ENCODE measurements at regions not wholly inside any gene's neighbourhood (a gene's known extent, or its start where the extent isn't known, plus 50 kb on each side); places are given as distances from the start of the nearest gene placed in this dataset.

GRCh38 chrX:124984140-124984813 lies 335.4 kb upstream of the TEX13C start:
- no peak for TF ChIP-seq ZFP30 (CRISPR knock-in tag; IDR thresholded peaks at IDR 0.05)
- no peak for TF ChIP-seq ZNF70 (CRISPR knock-in tag; IDR thresholded peaks at IDR 0.05)
- TF ChIP-seq ARNTL (CRISPR knock-in tag; IDR thresholded peaks at IDR 0.05; ENCODE audit: borderline replicate concordance, low read depth): no peak
- no peak for TF ChIP-seq SNAI2 (CRISPR knock-in tag; IDR thresholded peaks at IDR 0.05)
- no peak for TF ChIP-seq ZFP3 (CRISPR knock-in tag; IDR thresholded peaks at IDR 0.05)
- TF ChIP-seq OSR1 (CRISPR knock-in tag; IDR thresholded peaks at IDR 0.05): no peak
- no peak for TF ChIP-seq ZNF565 (CRISPR knock-in tag; conservative IDR thresholded peaks at IDR 0.05; ENCODE audit: low read depth)
- no peak for TF ChIP-seq ISL1 (CRISPR knock-in tag; IDR thresholded peaks at IDR 0.05)
- no peak for TF ChIP-seq BACH2 (CRISPR knock-in tag; IDR thresholded peaks at IDR 0.05; ENCODE audit: borderline replicate concordance)
- no peak for TF ChIP-seq ZNF8 (CRISPR knock-in tag; IDR thresholded peaks at IDR 0.05)
- no peak for ATAC-seq

- no peak for ATAC-seq
- TF ChIP-seq GLIS3 (CRISPR knock-in tag; IDR thresholded peaks at IDR 0.05) (no peak), OSR1 (CRISPR knock-in tag; IDR thresholded peaks at IDR 0.05) (no peak), ISL1 (CRISPR knock-in tag; IDR thresholded peaks at IDR 0.05) (no peak), ESRRG (CRISPR knock-in tag; IDR thresholded peaks at IDR 0.05) (no peak), PATZ1 (CRISPR knock-in tag; IDR thresholded peaks at IDR 0.05; ENCODE audit: borderline replicate concordance) (no peak), CSDC2 (CRISPR knock-in tag; IDR thresholded peaks at IDR 0.05) (no peak), SNAI2 (CRISPR knock-in tag; IDR thresholded peaks at IDR 0.05) (no peak), POU6F1 (CRISPR knock-in tag; IDR thresholded peaks at IDR 0.05; ENCODE audit: borderline replicate concordance, low read depth) (no peak), ZNF70 (CRISPR knock-in tag; IDR thresholded peaks at IDR 0.05) (no peak), RARB (CRISPR knock-in tag; IDR thresholded peaks at IDR 0.05) (no peak), ZFP3 (CRISPR knock-in tag; IDR thresholded peaks at IDR 0.05) (no peak), BACH2 (CRISPR knock-in tag; IDR thresholded peaks at IDR 0.05; ENCODE audit: borderline replicate concordance) (no peak), PPARA (CRISPR knock-in tag; IDR thresholded peaks at IDR 0.05; ENCODE audit: borderline replicate concordance) (no peak), TOX (CRISPR knock-in tag; IDR thresholded peaks at IDR 0.05; ENCODE audit: borderline replicate concordance) (no peak), ZNF565 (CRISPR knock-in tag; conservative IDR thresholded peaks at IDR 0.05; ENCODE audit: low read depth) (no peak), CREB5 (CRISPR knock-in tag; IDR thresholded peaks at IDR 0.05; ENCODE audit: low read depth) (no peak), TSHZ2 (CRISPR knock-in tag; IDR thresholded peaks at IDR 0.05) (no peak), TCF4 (CRISPR knock-in tag; IDR thresholded peaks at IDR 0.05; ENCODE audit: borderline replicate concordance) (no peak), CSRNP3 (CRISPR knock-in tag; IDR thresholded peaks at IDR 0.05) (no peak)
Measured at GRCh38 chrX:124986284-124986683, 333.4 kb upstream of the TEX13C start.
